ENCODE measurements at regions not wholly inside any gene's neighbourhood (a gene's known extent, or its start where the extent isn't known, plus 50 kb on each side); places are given as distances from the start of the nearest gene placed in this dataset.
"Not testable (repeated sequence)": the region's sequence is repeated elsewhere in the genome, so short reads cannot be mapped to it uniquely, and the experiment has no call there.

- no peak for DNase-seq
Measured at GRCh38 chr9:73890685-73891277, 606.4 kb upstream of the RORB start.

- DNase-seq = no peak
Measured at GRCh38 chr9:73892335-73892734, 604.8 kb upstream of the RORB start.

- no peak for DNase-seq
Measured at GRCh38 chr9:73893230-73893629, 603.9 kb upstream of the RORB start.

GRCh38 chr9:73896061-73896460, 601.1 kb upstream of the RORB start:
- DNase-seq = no peak

- DNase-seq = peak; percentile 30
Measured at GRCh38 chr9:73906671-73907070, 590.5 kb upstream of the RORB start.

- no peak for DNase-seq
Measured at GRCh38 chr9:73911804-73912203, 585.3 kb upstream of the RORB start.

GRCh38 chr9:73916016-73916673, 581.0 kb upstream of the RORB start:
- peak; percentile 61 for DNase-seq

GRCh38 chr9:73919712-73920111, 577.4 kb upstream of the RORB start:
- no peak for DNase-seq

GRCh38 chr9:73923796-73924195, 573.3 kb upstream of the RORB start:
- DNase-seq = no peak

- no peak for DNase-seq
Measured at GRCh38 chr9:73951147-73951546, 546.0 kb upstream of the RORB start.

GRCh38 chr9:73962792-73963191, 534.3 kb upstream of the RORB start:
- peak; percentile 57 for DNase-seq

GRCh38 chr9:73969936-73970335, 527.2 kb upstream of the RORB start:
- no peak for DNase-seq

GRCh38 chr9:73976424-73976823, 520.7 kb upstream of the RORB start:
- not testable (repeated sequence) for DNase-seq

GRCh38 chr9:73979894-73980264, 517.3 kb upstream of the RORB start:
- DNase-seq = no peak

- no peak for DNase-seq
Measured at GRCh38 chr9:73980754-73981153, 516.4 kb upstream of the RORB start.

GRCh38 chr9:73981405-73981804, 515.7 kb upstream of the RORB start:
- no peak for DNase-seq

- DNase-seq = no peak
Measured at GRCh38 chr9:73995836-73996235, 501.3 kb upstream of the RORB start.

GRCh38 chr9:73996844-73997243, 500.3 kb upstream of the RORB start:
- no peak for DNase-seq

GRCh38 chr9:74001382-74001781, 495.8 kb upstream of the RORB start:
- DNase-seq = no peak

- peak; percentile 24 for DNase-seq
Measured at GRCh38 chr9:74006935-74007334, 490.2 kb upstream of the RORB start.

GRCh38 chr9:74007833-74008232, 489.3 kb upstream of the RORB start:
- DNase-seq = no peak

GRCh38 chr9:74016004-74016403, 481.1 kb upstream of the RORB start:
- DNase-seq = no peak

GRCh38 chr9:74025402-74025925, 471.7 kb upstream of the RORB start:
- no peak for DNase-seq

GRCh38 chr9:74032421-74032820, 464.7 kb upstream of the RORB start:
- no peak for DNase-seq

GRCh38 chr9:74035786-74036185, 461.3 kb upstream of the RORB start:
- no peak for DNase-seq

All from OCI-M1 (cell line).